ENCODE measurements at regions not wholly inside any gene's neighbourhood (a gene's known extent, or its start where the extent isn't known, plus 50 kb on each side); places are given as distances from the start of the nearest gene placed in this dataset.

- no peak for TF ChIP-seq EZH2 (IDR thresholded peaks at IDR 0.05; ENCODE audit: low read depth, unreplicated experiment)
- no peak for TF ChIP-seq CTCF (conservative IDR thresholded peaks at IDR 0.05; ENCODE audit: low read depth in 2 of 2)
Measured at GRCh38 chr6:54588176-54588575, 258.4 kb upstream of the FAM83B start.
